Kidney tubule cell (primary cell): ENCODE measurements at regions not wholly inside any gene's neighbourhood (a gene's known extent, or its start where the extent isn't known, plus 50 kb on each side); places are given as distances from the start of the nearest gene placed in this dataset.
"Not testable (repeated sequence)": the region's sequence is repeated elsewhere in the genome, so short reads cannot be mapped to it uniquely, and the experiment has no call there.

ENCODE experiments used
- DNase-seq: peaks from one replicate; pipeline ENCODE4 v3.0.0-alpha.2; 2018; ENCODE audit warnings: low spot score

DNA sequence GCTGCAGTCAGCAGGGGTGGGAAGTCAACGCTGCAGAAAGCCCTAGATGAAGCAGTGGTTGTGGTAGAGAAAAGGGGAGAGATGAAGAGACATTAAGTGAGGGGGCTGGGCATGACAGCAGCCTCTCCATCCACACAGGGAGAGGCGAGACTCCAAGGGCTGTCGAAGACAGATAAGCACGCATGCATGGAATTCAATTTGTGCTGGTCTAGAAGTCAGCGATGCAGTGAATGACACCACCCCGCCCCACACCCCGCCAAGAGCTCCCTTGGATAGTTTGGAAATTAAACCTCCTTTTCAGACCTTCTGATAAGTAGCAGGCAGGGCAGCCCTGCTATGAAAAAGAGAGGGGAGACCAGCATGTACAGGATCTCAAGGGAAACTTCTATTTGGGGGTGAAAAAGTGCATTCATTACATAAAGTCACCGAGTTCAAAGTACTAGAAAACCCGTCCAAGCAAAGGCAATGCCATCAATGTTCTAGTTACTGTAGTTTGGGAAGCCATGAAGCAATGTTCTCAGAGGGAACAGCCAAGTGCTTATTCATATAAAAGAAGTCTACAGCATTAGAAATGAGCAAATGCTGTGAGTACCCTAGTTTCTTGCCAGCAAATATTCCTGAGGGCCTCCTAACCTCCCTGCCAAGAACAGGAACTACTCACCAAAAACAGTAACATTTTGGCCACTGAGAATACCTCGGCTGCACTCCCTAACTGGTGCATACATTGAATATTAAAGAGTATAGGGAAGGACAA is 152.3 kb upstream of the ANXA10 start:
- DNase-seq: no peak

DNA sequence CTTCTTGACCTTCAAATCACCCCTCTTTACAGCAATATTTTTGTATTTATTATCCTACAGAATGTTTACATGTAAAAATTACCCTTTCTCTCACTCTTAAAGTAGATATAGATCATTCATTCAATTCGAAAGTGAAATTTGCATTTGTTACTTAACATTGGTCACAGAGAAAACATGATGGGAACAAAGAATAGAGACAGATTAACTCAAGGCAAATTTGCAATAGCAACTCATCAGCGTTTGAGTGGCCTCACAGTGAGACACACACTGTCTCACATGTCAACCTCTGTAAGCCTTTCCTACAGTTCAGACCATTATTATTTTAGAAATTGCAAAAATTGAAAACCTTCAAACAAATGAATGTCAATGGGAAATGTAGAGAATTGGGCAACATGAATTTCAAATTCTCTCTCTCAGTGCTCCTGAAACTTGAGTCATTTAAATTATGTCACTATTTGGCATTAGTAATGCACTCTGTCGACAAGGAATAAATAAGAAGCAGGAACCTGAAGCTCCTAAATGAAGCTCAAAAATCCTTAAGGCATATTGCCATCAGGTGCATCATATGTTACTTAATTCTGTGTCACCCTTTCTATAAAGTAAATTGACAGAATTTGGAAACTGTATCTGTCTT is 148.3 kb upstream of the ANXA10 start:
- DNase-seq: no peak

DNA sequence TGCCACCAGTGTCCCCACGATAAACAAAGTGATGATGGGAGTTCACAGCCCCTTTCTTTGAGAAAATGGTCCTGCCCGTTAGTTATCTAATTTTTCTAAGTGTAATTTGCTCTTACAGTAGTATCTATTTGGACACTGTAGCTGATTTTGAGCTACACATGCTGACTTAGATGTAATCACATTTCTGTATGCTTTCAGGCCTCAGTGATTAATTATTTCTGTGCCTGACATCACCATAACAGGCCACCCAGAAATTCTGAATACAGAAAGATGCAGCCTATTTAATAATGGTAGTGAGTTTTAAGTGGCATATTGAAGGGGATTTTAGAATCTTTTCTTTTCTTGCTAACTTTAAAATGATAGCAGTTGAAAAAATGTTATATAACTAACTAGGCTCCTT is 147.6 kb upstream of the ANXA10 start:
- no peak for DNase-seq

DNA sequence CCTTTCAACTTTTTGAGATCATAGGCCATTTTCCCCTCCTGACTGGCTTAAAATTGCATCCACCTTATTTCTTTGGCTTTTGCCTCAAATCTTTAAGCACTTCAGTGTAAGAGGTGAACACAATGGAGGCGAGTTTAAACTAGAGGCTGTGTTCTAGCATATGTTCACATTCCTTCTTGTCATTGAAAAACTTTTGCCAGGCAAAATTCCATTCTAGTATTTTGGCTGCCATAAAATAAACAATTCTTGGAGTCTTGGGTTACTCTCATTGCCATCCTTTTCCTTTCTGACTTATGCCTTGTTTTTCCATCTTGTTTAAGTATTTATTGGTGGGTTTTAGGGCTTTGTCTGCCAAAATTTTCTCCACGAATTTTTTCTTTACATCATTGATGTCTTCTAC is 137.3 kb upstream of the ANXA10 start:
- DNase-seq: no peak

DNA sequence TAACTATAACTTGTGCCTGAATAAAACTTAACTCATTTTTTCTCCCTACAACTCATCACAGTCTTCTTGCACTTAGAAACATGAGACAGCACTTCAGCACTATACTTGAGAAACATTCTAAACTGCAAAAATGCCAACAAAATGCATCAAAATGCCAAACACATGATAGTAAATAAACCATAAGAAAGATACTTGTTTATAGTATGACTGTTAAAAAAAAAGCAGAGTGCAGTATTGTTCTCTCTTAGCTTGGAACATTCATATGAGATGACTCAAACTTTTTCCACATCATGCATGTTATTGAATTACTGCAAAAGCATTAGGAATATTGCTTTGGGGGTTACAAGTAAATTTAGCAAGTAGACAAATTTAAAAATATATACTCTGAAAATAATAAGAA is 135.7 kb upstream of the ANXA10 start:
- DNase-seq: no peak

DNA sequence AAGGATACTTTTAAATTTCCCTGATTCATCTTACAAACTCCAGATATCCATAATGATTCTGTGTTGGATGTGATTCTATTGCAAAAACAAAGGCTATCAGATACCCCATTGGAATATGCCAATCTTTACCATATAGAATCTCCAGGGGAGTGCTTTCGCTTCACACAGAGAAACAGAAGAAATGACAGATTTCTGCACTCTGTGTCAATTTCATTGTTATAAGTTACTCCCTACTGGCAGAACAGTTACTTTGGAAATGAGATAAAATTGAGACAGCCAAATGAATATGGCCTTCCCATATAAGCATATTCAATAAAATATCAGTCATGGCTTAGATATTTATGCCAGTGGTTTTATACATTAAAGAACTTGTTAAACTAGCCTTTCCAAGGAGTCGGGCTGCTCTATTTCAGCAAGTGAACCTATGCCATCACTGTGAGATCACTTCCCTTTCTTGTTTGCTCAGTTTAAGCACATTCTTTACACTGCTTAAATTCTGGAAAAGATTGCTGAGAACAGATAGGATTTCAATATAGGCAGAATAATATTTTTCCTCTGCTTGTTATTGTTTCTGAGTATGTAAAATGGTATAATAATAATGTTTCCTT is 127.5 kb upstream of the ANXA10 start:
- no peak for DNase-seq

DNA sequence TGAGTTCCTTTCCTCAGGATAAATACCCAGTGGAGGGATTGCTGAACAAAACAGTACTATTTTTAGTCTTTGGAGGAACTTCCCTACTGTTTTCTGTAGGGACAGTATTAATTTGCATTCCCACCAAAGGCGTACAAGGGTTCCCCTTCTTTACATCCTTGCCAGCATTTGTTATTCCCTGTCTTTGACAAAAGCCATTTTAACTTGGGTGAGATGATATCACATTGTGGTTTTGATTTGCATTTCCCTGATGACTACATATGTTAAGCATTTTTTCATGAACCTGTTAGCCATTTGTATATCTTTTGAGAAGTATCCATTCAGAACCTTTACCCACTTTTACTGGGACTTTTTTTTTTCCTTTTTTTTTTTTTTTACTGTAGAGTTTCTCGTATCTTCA is 126.2 kb upstream of the ANXA10 start:
- DNase-seq: peak; percentile 42

DNA sequence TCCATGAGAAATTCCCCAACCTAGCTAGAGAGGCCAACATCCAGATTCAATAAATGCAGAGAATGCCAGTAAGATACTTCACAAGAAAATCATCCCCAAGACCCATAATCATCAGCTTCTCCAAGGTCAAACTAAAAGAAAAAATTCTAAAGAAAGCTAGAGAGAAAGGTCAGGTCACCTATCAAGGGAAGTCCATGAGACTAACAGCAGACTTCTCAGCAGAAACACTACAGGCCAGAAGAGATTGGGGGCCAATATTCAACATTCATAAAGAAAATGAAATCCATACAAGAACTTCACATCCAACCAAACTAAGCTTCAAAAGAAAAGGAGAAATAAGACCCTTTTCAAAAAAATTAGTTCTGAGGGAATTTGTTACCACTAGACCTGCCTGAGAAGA is 118.8 kb upstream of the ANXA10 start:
- no peak for DNase-seq

DNA sequence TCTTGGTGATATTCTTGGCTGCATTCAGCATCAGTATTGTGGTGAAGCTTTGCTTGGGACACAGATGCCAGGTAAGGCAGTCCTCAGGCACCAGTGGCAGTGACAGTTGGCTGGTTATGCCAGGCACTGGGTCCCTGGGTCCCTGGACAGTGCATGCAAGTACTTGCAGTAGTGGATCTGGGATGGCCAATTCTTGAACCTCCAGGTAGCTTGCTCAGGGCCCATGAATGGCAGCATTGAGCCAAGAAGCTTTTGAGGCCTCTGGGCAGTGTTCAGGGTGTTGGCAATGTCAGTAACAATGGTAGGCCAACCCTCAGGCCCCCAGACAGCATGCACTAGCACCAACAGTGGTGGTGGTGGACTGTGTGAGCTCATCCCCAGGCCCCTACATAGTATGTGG is 106.8 kb upstream of the ANXA10 start:
- no peak for DNase-seq

DNA sequence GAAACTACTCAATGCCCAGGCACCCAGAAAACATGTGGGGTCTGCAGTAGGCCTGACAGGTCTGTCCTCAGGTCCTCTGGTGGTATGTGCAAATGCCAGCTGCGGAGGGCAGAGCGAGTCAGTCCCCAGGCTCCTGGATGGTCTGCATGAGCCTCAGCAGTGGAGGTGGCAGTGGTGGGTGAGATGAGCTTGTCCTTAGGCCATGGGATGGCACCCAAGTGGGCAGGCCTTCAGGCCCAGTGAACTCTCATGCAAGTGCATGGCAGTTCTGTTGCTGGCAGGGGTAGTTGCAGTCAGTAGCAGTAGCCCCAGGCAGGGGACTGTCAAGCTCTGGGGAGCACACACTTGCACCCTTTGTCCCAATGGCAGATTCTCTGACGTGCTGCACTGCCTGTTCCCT is 106.3 kb upstream of the ANXA10 start:
- DNase-seq: no peak

DNA sequence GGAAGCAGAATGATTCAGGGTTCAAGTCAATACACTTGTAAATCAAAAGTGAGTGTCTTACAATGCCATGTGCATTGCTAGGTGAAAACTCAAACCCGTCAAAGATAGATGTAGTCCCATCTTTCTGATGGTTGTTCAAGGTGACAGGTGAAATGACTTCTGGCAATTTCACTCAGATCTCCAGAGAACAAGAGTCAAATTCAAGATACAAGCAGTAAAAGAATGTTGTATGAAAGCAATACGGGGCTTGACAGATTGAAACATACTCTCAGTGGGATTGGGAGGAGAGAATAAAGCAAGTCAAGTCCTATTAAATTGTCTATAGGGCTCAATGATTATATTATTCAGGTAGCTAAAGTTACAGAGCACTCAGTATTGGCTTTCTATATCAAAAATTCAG is 105.1 kb upstream of the ANXA10 start:
- DNase-seq: no peak

DNA sequence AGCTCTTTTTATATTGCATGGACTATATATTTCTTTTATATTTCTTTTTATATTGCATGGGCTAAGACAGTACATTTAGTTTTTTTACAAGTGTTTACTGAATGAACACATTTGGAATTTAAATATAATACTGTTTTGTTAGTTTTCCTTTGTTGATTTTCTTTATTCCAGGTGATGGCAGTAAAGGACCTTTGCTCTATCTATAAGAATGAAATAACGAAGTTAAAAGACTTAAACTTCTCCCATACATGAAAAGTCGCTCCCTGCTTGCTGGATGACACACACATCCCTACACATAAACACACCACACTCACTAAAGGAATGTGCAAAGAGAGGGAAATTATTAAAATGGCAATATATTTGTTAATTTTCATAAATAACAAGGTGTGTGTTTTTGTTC is 102.5 kb upstream of the ANXA10 start:
- no peak for DNase-seq

DNA sequence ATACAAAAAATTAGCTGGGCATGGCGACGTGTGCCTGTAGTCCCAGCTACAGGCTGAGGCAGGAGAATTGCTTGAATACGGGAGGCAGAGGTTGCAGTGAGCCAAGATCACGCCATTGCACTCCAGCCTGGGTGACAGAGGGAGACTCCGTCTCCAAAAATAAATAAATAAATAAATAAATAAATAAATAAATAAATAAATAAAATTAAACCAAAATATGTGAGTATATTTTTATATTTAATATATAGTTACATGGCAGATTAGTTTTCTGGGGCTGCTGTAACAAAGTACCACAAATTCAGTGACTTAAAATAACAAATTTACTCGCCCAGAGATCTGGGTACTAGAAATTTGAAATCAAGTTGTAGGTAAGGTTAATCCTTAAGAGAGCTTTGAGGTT is 84.2 kb upstream of the ANXA10 start:
- DNase-seq: not testable (repeated sequence)

DNA sequence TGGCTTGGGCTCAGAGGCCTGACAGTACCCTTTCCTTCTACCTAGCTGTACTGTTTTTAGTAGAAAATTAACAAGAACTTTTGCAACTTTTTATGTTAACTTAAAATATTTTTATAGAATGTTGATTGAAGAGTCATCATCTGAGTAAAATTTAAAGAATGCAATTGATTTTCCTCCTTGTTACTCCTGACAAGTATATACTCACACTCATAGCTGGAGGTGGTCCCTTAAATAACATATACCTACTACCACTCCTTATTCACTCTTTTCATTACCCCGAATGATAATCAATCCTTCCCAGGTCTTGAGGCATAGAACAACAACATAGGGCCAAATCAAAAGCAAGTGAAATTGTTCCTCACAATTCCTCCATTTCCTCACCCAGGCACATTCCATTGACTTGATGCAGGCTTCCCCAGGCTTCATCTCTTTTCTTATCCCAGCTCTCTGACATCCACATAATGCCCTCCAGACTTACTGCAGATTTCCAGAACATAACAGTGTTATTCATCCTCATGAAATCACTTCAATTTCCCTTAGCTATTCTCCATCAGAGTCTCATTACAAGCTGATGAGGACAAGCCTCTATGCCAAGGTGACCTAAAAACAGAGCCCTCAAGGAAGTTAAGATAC is 73.2 kb upstream of the ANXA10 start:
- DNase-seq: no peak

DNA sequence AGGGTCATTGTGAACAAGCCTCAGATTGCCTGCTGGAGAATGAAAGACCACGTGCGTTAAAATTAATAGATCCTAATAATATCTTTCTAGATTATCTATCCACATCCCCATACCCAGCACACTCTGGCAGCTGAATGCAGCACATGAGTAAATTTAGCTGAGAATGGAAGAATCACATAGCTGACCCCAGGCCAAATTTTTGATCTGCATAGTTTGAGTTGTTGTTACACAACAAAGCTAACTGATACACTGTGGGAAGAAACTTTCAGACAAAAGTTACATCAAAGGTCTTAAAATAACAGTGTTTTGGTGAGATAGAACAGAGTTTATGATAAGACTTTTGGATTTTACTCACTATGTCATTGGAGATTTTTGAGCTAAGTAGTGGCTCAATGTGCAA is 72.4 kb upstream of the ANXA10 start:
- DNase-seq: no peak

DNA sequence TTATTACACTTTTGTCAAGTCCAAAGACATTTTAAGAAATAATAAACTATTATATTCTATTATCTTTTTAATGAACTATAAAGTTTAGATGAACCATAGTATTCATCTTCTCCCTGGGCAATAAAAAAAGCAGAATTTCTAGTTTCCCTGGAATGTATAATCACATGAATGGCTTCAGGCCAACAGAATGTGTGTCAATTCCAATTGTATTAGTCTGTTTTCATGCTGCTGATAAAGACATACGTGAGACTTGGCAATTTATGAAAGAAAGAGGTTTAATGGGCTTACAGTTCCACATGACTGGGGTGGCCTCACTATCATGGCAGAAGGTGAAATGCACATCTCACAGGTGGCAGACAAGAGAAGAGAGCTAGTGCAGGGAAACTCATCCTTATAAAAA is 70.7 kb upstream of the ANXA10 start:
- DNase-seq: peak; percentile 3

DNA sequence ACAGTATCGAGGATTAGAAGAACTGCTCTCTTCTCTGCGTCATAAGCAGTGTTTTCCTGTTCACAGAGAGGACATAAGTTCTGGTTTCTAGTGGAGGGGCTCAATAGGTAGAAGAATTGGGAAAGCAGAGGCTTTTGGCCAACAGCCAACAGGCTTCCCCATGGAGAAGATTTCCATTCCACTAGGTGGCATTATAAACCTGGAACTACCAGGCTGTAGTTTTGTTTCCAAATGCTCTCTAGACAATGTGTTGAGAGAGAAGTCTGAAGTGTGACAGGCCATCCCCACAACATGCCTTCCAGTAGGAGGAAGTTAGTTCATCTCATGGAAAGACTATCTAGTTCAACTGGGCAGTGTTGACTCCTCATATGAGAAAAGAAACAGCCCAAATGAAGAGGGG is 63.8 kb upstream of the ANXA10 start:
- peak; percentile 21 for DNase-seq

DNA sequence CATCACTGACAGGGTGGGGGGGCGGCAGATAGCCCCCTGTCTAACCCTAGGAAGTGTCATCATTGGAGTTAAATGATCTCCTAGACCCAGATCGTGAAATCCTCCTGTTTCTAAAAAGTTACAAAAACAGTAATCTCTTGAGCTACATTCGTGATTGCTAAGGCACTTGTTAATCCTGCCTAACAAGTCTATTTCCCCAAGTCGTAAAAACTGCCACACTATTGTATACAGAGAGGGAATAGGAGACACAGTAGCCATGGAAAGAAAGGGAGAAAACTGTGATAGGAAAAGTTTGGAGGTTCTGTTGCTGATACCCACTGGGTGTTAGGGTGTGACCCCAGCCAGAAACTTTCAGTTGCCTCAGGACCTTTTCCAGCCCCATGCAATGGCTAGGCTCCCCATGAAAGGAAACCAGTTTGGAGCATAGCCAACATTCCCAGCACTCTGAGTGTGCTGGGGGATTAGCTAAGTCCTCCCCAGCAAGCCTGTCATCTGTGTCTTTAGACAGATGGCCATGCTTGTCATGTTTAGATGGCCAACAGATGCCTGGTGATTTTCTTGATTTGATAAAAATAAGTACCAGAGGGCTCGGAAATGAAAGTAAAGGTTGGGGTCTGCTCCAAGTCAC is 63.3 kb upstream of the ANXA10 start:
- DNase-seq: peak; percentile 4

DNA sequence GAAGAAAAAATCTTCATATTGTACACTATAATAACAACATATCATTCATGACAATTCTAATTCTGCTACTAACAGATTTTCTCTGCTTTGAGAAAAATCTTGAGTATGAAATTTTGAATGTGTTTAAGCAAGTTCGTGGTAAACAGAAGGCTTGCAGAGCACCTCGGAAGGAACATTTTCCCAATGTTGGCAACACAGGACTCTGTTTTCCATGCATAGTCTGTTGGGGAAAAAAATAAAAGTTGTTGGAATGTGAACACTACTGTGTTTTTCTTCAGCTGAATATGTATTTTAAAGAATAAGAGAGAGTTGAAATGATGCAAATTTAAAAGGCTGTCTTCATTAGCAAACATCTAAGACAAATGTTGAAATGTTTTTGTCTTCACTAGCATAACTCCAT is 54.7 kb upstream of the ANXA10 start:
- no peak for DNase-seq

DNA sequence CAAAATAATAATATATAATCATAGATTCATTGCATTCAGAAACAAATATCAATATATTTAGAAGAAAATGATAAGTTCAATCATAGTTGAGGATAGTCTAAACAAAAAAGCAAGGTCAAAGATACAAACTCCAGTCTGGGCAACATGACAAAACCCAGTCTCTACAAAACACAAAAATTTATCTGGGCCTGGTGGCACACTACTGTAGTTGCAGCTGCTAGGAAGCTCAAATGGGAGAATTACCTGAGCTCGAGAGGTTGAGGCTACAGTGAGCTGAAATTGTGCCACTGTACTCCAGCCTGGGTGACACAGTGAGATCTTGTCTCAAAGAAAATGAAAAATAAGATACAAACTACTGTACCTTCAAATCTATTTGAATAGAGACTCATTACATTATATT is 52.7 kb upstream of the ANXA10 start:
- no peak for DNase-seq
